KOPT-K1 (cell line): ENCODE measurements at regions not wholly inside any gene's neighbourhood (a gene's known extent, or its start where the extent isn't known, plus 50 kb on each side); places are given as distances from the start of the nearest gene placed in this dataset.

Source experiments
- H3K27ac ChIP-seq: fragments of 200-600 bp; sonication (generic); 2 replicates; pipeline ENCODE4 v1.5.1; 2016; ENCODE audit warnings: antibody characterized with exemption, mild to moderate bottlenecking, low read depth, low read length; ENCODE audit not compliant: poor library complexity, severe bottlenecking
- H3K36me3 ChIP-seq: fragments of 200-600 bp; sonication (generic); 2 replicates; pipeline ENCODE4 v1.5.1; 2017; ENCODE audit warnings: antibody characterized with exemption, mild to moderate bottlenecking, low read length, moderate library complexity; ENCODE audit not compliant: insufficient read depth
- H3K9me3 ChIP-seq: fragments of 200-600 bp; sonication (generic); 2 replicates; pipeline ENCODE4 v1.5.1; 2017; ENCODE audit warnings: antibody characterized with exemption, low read length, mild to moderate bottlenecking; ENCODE audit not compliant: insufficient read depth, poor library complexity, severe bottlenecking

GRCh38 chr1:228921481-228921880 lies 186.2 kb downstream of the RHOU start:
- Histone ChIP-seq H3K9me3 (no peaks in the 10 kb centered on the region), H3K27ac (no peak overlapping the region), H3K36me3 (no peaks in the 10 kb centered on the region)

GRCh38 chr1:228922722-228923376 lies 187.6 kb downstream of the RHOU start:
- Histone ChIP-seq H3K36me3 (no peaks in the 10 kb centered on the region), H3K9me3 (no peaks in the 10 kb centered on the region), H3K27ac (no peak overlapping the region)

- Histone ChIP-seq H3K27ac (no peak overlapping the region), H3K36me3 (no peaks in the 10 kb centered on the region), H3K9me3 (no peaks in the 10 kb centered on the region)
Observed at GRCh38 chr1:228923973-228924686, 188.9 kb downstream of the RHOU start.

- Histone ChIP-seq H3K9me3 (peaks cover 9% of the 10 kb centered on the region), H3K36me3 (no peaks in the 10 kb centered on the region), H3K27ac (no peak overlapping the region)
Observed at GRCh38 chr1:228925691-228926090, 190.4 kb downstream of the RHOU start.

- no peak overlapping the region for H3K27ac ChIP-seq
- H3K36me3 ChIP-seq = no peaks in the 10 kb centered on the region
- peaks cover 9% of the 10 kb centered on the region for H3K9me3 ChIP-seq
Observed at GRCh38 chr1:228927421-228927820, 192.1 kb downstream of the RHOU start.

- H3K9me3 ChIP-seq = peaks cover 9% of the 10 kb centered on the region
- H3K27ac ChIP-seq = no peak overlapping the region
- no peaks in the 10 kb centered on the region for H3K36me3 ChIP-seq
Observed at GRCh38 chr1:228927946-228928898, 192.9 kb downstream of the RHOU start.

GRCh38 chr1:228929476-228930027 lies 194.3 kb downstream of the RHOU start:
- no peak overlapping the region for H3K27ac ChIP-seq
- peaks cover 9% of the 10 kb centered on the region for H3K9me3 ChIP-seq
- H3K36me3 ChIP-seq = no peaks in the 10 kb centered on the region

- H3K9me3 ChIP-seq = peaks cover 9% of the 10 kb centered on the region
- no peaks in the 10 kb centered on the region for H3K36me3 ChIP-seq
- no peak overlapping the region for H3K27ac ChIP-seq
Observed at GRCh38 chr1:228930479-228930957, 195.2 kb downstream of the RHOU start.

GRCh38 chr1:228933753-228934152 lies 198.5 kb downstream of the RHOU start:
- Histone ChIP-seq H3K36me3 (no peaks in the 10 kb centered on the region), H3K27ac (no peak overlapping the region), H3K9me3 (peaks cover 9% of the 10 kb centered on the region)

GRCh38 chr1:228935198-228935663 lies 200.0 kb downstream of the RHOU start:
- Histone ChIP-seq H3K9me3 (no peaks in the 10 kb centered on the region), H3K27ac (no peak overlapping the region)

GRCh38 chr1:228935855-228936727 lies 200.8 kb downstream of the RHOU start:
- no peaks in the 10 kb centered on the region for H3K9me3 ChIP-seq
- H3K36me3 ChIP-seq = no peaks in the 10 kb centered on the region
- H3K27ac ChIP-seq = no peak overlapping the region

More at GRCh38 chr1:228935198-228935663, 200.0 kb downstream of the RHOU start:
- no peaks in the 10 kb centered on the region for H3K36me3 ChIP-seq

- peak overlapping the region; percentile 29 for H3K27ac ChIP-seq
- no peaks in the 10 kb centered on the region for H3K9me3 ChIP-seq
Observed at GRCh38 chr1:228936881-228937280, 201.6 kb downstream of the RHOU start.

GRCh38 chr1:228937351-228937750 lies 202.1 kb downstream of the RHOU start:
- no peaks in the 10 kb centered on the region for H3K9me3 ChIP-seq

More at GRCh38 chr1:228936881-228937280, 201.6 kb downstream of the RHOU start:
- no peaks in the 10 kb centered on the region for H3K36me3 ChIP-seq

More at GRCh38 chr1:228937351-228937750, 202.1 kb downstream of the RHOU start:
- Histone ChIP-seq H3K36me3 (no peaks in the 10 kb centered on the region), H3K27ac (peak overlapping the region; percentile 68)
